HG03196 (cell line): ENCODE measurements at regions not wholly inside any gene's neighbourhood (a gene's known extent, or its start where the extent isn't known, plus 50 kb on each side); places are given as distances from the start of the nearest gene placed in this dataset.
"Not testable (repeated sequence)": the region's sequence is repeated elsewhere in the genome, so short reads cannot be mapped to it uniquely, and the experiment has no call there.

Source experiments
- ATAC-seq: cut with Tn5 transposase; IDR thresholded peaks from one replicate; pipeline ENCODE4 v1.9.1; 2021; ENCODE audit not compliant: unreplicated experiment

- ATAC-seq, result no peak
These were observed 88.9 kb upstream of the NT5E start for GRCh38 chr6:85360794-85361642.

- no peak for ATAC-seq
These were observed 92.2 kb upstream of the NT5E start for GRCh38 chr6:85357651-85358050.

- ATAC-seq, result not testable (repeated sequence)
These were observed 93.1 kb upstream of the NT5E start for GRCh38 chr6:85356743-85357142.

GRCh38 chr6:85355816-85356215, 94.1 kb upstream of the NT5E start:
- no peak for ATAC-seq

GRCh38 chr6:85354761-85355618, 94.9 kb upstream of the NT5E start:
- peak; percentile 77 for ATAC-seq

GRCh38 chr6:85353012-85353411, 96.9 kb upstream of the NT5E start:
- no peak for ATAC-seq

GRCh38 chr6:85348643-85349042, 101.2 kb upstream of the NT5E start:
- no peak for ATAC-seq

- no peak for ATAC-seq
These were observed 102.1 kb upstream of the NT5E start for GRCh38 chr6:85347812-85348211.

GRCh38 chr6:85346196-85346595, 103.7 kb upstream of the NT5E start:
- no peak for ATAC-seq

- no peak for ATAC-seq
These were observed 104.9 kb upstream of the NT5E start for GRCh38 chr6:85344996-85345395.

GRCh38 chr6:85343428-85343827, 106.5 kb upstream of the NT5E start:
- no peak for ATAC-seq

GRCh38 chr6:85329196-85329595, 120.7 kb upstream of the NT5E start:
- ATAC-seq, result no peak

- not testable (repeated sequence) for ATAC-seq
These were observed 124.1 kb upstream of the NT5E start for GRCh38 chr6:85325811-85326210.

GRCh38 chr6:85323435-85324040, 126.3 kb upstream of the NT5E start:
- peak; percentile 78 for ATAC-seq

GRCh38 chr6:85322446-85323105, 127.3 kb upstream of the NT5E start:
- no peak for ATAC-seq

- ATAC-seq, result no peak
These were observed 128.0 kb upstream of the NT5E start for GRCh38 chr6:85321906-85322305.

GRCh38 chr6:85314586-85314985, 135.3 kb upstream of the NT5E start:
- no peak for ATAC-seq

- ATAC-seq, result no peak
These were observed 149.3 kb upstream of the NT5E start for GRCh38 chr6:85300581-85300980.

GRCh38 chr6:85298553-85298952, 151.3 kb upstream of the NT5E start:
- no peak for ATAC-seq

- ATAC-seq, result no peak
These were observed 158.6 kb upstream of the NT5E start for GRCh38 chr6:85291326-85291725.

- no peak for ATAC-seq
These were observed 162.2 kb upstream of the NT5E start for GRCh38 chr6:85287654-85288053.
